ENCODE measurements at regions not wholly inside any gene's neighbourhood (a gene's known extent, or its start where the extent isn't known, plus 50 kb on each side); places are given as distances from the start of the nearest gene placed in this dataset.

GRCh38 chr12:17214929-17215328 lies 609.0 kb upstream of the LMO3 start:
- Histone ChIP-seq H3K9ac (ENCODE audit: low read length in 3 of 3) (no peak overlapping the region), H3K4me3 (ENCODE audit: low read length in 3 of 3) (peak overlapping the region in 1 of 3 donors; percentile 17), H3K27ac (ENCODE audit: low read depth in 2 of 2, low read length in 2 of 2) (no peak overlapping the region), H3K27me3 (ENCODE audit: control insufficient read depth, insufficient read depth, low read length) (no peaks in the 10 kb centered on the region), H3K9me3 (ENCODE audit: control insufficient read depth in 2 of 3, insufficient read depth in 1 of 3, low read length in 3 of 3) (no peaks in the 10 kb centered on the region), H3K4me1 (ENCODE audit: control insufficient read depth in 2 of 3, insufficient read depth in 2 of 3, low read depth in 1 of 3, low read length in 3 of 3) (no peaks in the 10 kb centered on the region), H3K36me3 (ENCODE audit: control insufficient read depth in 2 of 3, insufficient read depth in 3 of 3, low read length in 3 of 3) (no peaks in the 10 kb centered on the region)
- intact Hi-C loops (cut with DNase I), result no loop called here
- DNase-seq (peak in 2 of 5 donors; percentile 6 to 11), FAIRE-seq (peak; percentile 15)
- TF ChIP-seq CTCF (IDR thresholded peaks at IDR 0.05; ENCODE audit: borderline replicate concordance, extremely low read depth, insufficient read depth), result no peak

GRCh38 chr12:17206553-17206952 lies 600.6 kb upstream of the LMO3 start:
- no peak overlapping the region for H3K27ac ChIP-seq (ENCODE audit: low read depth in 2 of 2, low read length in 2 of 2)
- no peak for TF ChIP-seq CTCF (IDR thresholded peaks at IDR 0.05; ENCODE audit: borderline replicate concordance, extremely low read depth, insufficient read depth)
- H3K9me3 ChIP-seq (ENCODE audit: control insufficient read depth in 2 of 3, insufficient read depth in 1 of 3, low read length in 3 of 3), result no peaks in the 10 kb centered on the region
- DNase-seq (no peak), FAIRE-seq (no peak)
- H3K36me3 ChIP-seq (ENCODE audit: control insufficient read depth in 2 of 3, insufficient read depth in 3 of 3, low read length in 3 of 3), result no peaks in the 10 kb centered on the region
- no peaks in the 10 kb centered on the region for H3K27me3 ChIP-seq (ENCODE audit: control insufficient read depth, insufficient read depth, low read length)
- no peak overlapping the region for H3K4me3 ChIP-seq (ENCODE audit: low read length in 3 of 3)
- no peak overlapping the region for H3K9ac ChIP-seq (ENCODE audit: low read length in 3 of 3)
- H3K4me1 ChIP-seq (ENCODE audit: control insufficient read depth in 2 of 3, insufficient read depth in 2 of 3, low read depth in 1 of 3, low read length in 3 of 3), result no peaks in the 10 kb centered on the region
- intact Hi-C loops (cut with DNase I), result no loop called here

- H3K36me3 ChIP-seq (ENCODE audit: control insufficient read depth in 2 of 3, insufficient read depth in 3 of 3, low read length in 3 of 3), result no peaks in the 10 kb centered on the region
- H3K9ac ChIP-seq (ENCODE audit: low read length in 3 of 3), result no peak overlapping the region
- intact Hi-C loops (cut with DNase I), result no loop called here
- TF ChIP-seq CTCF (IDR thresholded peaks at IDR 0.05; ENCODE audit: borderline replicate concordance, extremely low read depth, insufficient read depth), result no peak
- no peaks in the 10 kb centered on the region for H3K9me3 ChIP-seq (ENCODE audit: control insufficient read depth in 2 of 3, insufficient read depth in 1 of 3, low read length in 3 of 3)
- no peak overlapping the region for H3K27ac ChIP-seq (ENCODE audit: low read depth in 2 of 2, low read length in 2 of 2)
- DNase-seq, result no peak
- H3K27me3 ChIP-seq (ENCODE audit: control insufficient read depth, insufficient read depth, low read length), result no peaks in the 10 kb centered on the region
- H3K4me3 ChIP-seq (ENCODE audit: low read length in 3 of 3), result no peak overlapping the region
- H3K4me1 ChIP-seq (ENCODE audit: control insufficient read depth in 2 of 3, insufficient read depth in 2 of 3, low read depth in 1 of 3, low read length in 3 of 3), result no peaks in the 10 kb centered on the region
- no peak for FAIRE-seq
Observed at GRCh38 chr12:17204289-17205054, 598.5 kb upstream of the LMO3 start.

All from kidney (tissue), 13 donors.